H9 (cell line): ENCODE measurements at regions not wholly inside any gene's neighbourhood (a gene's known extent, or its start where the extent isn't known, plus 50 kb on each side); places are given as distances from the start of the nearest gene placed in this dataset.

Experiments
- DNase-seq: peaks from one replicate; pipeline ENCODE4 v3.0.0-alpha.2; 2017
- H2AFZ ChIP-seq: one replicate; pipeline ENCODE4 v1.6.1; 2013; ENCODE audit warnings: mild to moderate bottlenecking, low read length, control low read depth, moderate library complexity
- H2AK5ac ChIP-seq: 2 replicates; pipeline ENCODE4 v1.6.1; 2013; ENCODE audit warnings: low read length, control low read depth, mixed read lengths; ENCODE audit not compliant: insufficient read length
- H2BK120ac ChIP-seq: one replicate; pipeline ENCODE4 v1.6.1; 2013; ENCODE audit warnings: low read depth, mild to moderate bottlenecking, low read length, control low read depth, inconsistent platforms; ENCODE audit not compliant: poor library complexity, severe bottlenecking
- H2BK12ac ChIP-seq: 2 replicates; pipeline ENCODE4 v1.6.1; 2013; ENCODE audit warnings: low read length, control low read depth, mixed read lengths, low read depth; ENCODE audit not compliant: insufficient read length
- H2BK15ac ChIP-seq: 2 replicates; pipeline ENCODE4 v1.6.1; 2013; ENCODE audit warnings: low read depth, low read length, control low read depth
- H2BK20ac ChIP-seq: one replicate; pipeline ENCODE4 v1.6.1; 2013; ENCODE audit warnings: low read depth, mild to moderate bottlenecking, low read length, control low read depth, inconsistent platforms; ENCODE audit not compliant: poor library complexity, severe bottlenecking
- H2BK5ac ChIP-seq: 2 replicates; pipeline ENCODE4 v1.6.1; 2013; ENCODE audit warnings: low read length, control low read depth, mixed read lengths; ENCODE audit not compliant: insufficient read length
- H3K14ac ChIP-seq: 2 replicates; pipeline ENCODE4 v1.6.1; 2013; ENCODE audit warnings: low read length, control low read depth; ENCODE audit not compliant: insufficient read depth
- H3K18ac ChIP-seq: 2 replicates; pipeline ENCODE4 v1.6.1; 2013; ENCODE audit warnings: low read depth, mild to moderate bottlenecking, mixed read lengths, low read length, control low read depth; ENCODE audit not compliant: insufficient read length
- H3K23ac ChIP-seq: 2 replicates; pipeline ENCODE4 v1.6.1; 2013; ENCODE audit warnings: low read length, control low read depth, mixed read lengths, low read depth; ENCODE audit not compliant: insufficient read length
- H3K23me2 ChIP-seq: 2 replicates; pipeline ENCODE4 v1.6.1; 2013; ENCODE audit warnings: low read depth, mild to moderate bottlenecking, mixed read lengths, low read length, control low read depth; ENCODE audit not compliant: insufficient read length, poor library complexity, severe bottlenecking
- H3K27ac ChIP-seq: 2 replicates; pipeline ENCODE4 v1.5.1; 2013; ENCODE audit warnings: low read length, control low read depth, mixed read lengths, low read depth; ENCODE audit not compliant: insufficient read length
- H3K27me3 ChIP-seq: 2 replicates; pipeline ENCODE4 v1.6.1; 2013; ENCODE audit warnings: low read length, control low read depth, inconsistent platforms; ENCODE audit not compliant: insufficient read depth
- H3K4ac ChIP-seq: 2 replicates; pipeline ENCODE4 v1.6.1; 2013; ENCODE audit warnings: low read depth, mild to moderate bottlenecking, control low read depth, inconsistent platforms, low read length, moderate library complexity
- H3K4me1 ChIP-seq: 2 replicates; pipeline ENCODE4 v1.6.1; 2013; ENCODE audit warnings: low read length, control low read depth, inconsistent platforms; ENCODE audit not compliant: insufficient read depth
- H3K4me2 ChIP-seq: 2 replicates; pipeline ENCODE4 v1.6.1; 2013; ENCODE audit warnings: low read length, control low read depth, mixed read lengths; ENCODE audit not compliant: insufficient read length, insufficient read depth
- H3K56ac ChIP-seq: 2 replicates; pipeline ENCODE4 v1.6.1; 2013; ENCODE audit warnings: low read depth, mild to moderate bottlenecking, mixed read lengths, low read length, control low read depth; ENCODE audit not compliant: insufficient read length
- H3K79me1 ChIP-seq: 2 replicates; pipeline ENCODE4 v1.6.1; 2013; ENCODE audit warnings: low read depth, mild to moderate bottlenecking, moderate library complexity, low read length, control low read depth, inconsistent platforms; ENCODE audit not compliant: insufficient read depth, poor library complexity, severe bottlenecking
- H3K79me2 ChIP-seq: 2 replicates; pipeline ENCODE4 v1.6.1; 2013; ENCODE audit warnings: low read length, control low read depth, inconsistent platforms; ENCODE audit not compliant: insufficient read depth
- H3K9ac ChIP-seq: 2 replicates; pipeline ENCODE4 v1.6.1; 2013; ENCODE audit warnings: low read length, control low read depth, mixed read lengths; ENCODE audit not compliant: insufficient read length; ENCODE audit errors: extremely low read depth
- H3K9me3 ChIP-seq: one replicate; pipeline ENCODE4 v1.6.1; 2013; ENCODE audit warnings: low read depth, low read length, inconsistent platforms; ENCODE audit not compliant: control insufficient read depth
- H3T11ph ChIP-seq: one replicate; pipeline ENCODE4 v1.6.1; 2013; ENCODE audit warnings: mild to moderate bottlenecking, low read length, control low read depth, inconsistent platforms
- H4K20me1 ChIP-seq: one replicate; pipeline ENCODE4 v1.6.1; 2013; ENCODE audit not compliant: control insufficient read depth, insufficient read length, insufficient read depth
- H4K5ac ChIP-seq: 2 replicates; pipeline ENCODE4 v1.6.1; 2013; ENCODE audit warnings: low read depth, mild to moderate bottlenecking, mixed read lengths, low read length, control low read depth; ENCODE audit not compliant: insufficient read length
- H4K8ac ChIP-seq: replicated peaks from 2 replicates; pipeline ENCODE4 v1.6.1; 2013; ENCODE audit warnings: low read length, control low read depth, mixed read lengths, low read depth; ENCODE audit not compliant: insufficient read length
- H4K91ac ChIP-seq: 2 replicates; pipeline ENCODE4 v1.6.1; 2013; ENCODE audit warnings: low read depth, mild to moderate bottlenecking, moderate library complexity, mixed read lengths, low read length, control low read depth; ENCODE audit not compliant: insufficient read length
- H3K27ac Mint-ChIP-seq, 3 experiments: 2 replicates in 2 of 3; 3 replicates in 1 of 3; pipeline ENCODE4 v1.8.0; 2020 to 2021; ENCODE audit warnings: mixed read lengths in 3 of 3, mild to moderate bottlenecking in 1 of 3, moderate library complexity in 1 of 3
- H3K27me3 Mint-ChIP-seq: 2 replicates; pipeline ENCODE4 v1.8.0; 2021; ENCODE audit warnings: low read depth, mild to moderate bottlenecking, moderate library complexity, mixed read lengths
- H3K36me3 Mint-ChIP-seq, 3 experiments: 2 replicates in 2 of 3; 3 replicates in 1 of 3; pipeline ENCODE4 v1.8.0; 2020 to 2021; ENCODE audit warnings: low read depth in 3 of 3, mixed read lengths in 3 of 3; ENCODE audit not compliant: insufficient read depth in 1 of 3
- H3K4me1 Mint-ChIP-seq, 2 experiments: 2 replicates each; pipeline ENCODE4 v1.8.0; 2020; ENCODE audit warnings: mixed read lengths in 2 of 2
- H3K4me3 Mint-ChIP-seq, 2 experiments: 2 replicates in 1 of 2; 3 replicates in 1 of 2; pipeline ENCODE4 v1.8.0; 2020 to 2021; ENCODE audit warnings: mild to moderate bottlenecking in 2 of 2, mixed read lengths in 2 of 2, moderate library complexity in 1 of 2
- H3K9me3 Mint-ChIP-seq, 2 experiments: 2 replicates in 1 of 2; 3 replicates in 1 of 2; pipeline ENCODE4 v1.8.0; 2020; ENCODE audit warnings: mild to moderate bottlenecking in 2 of 2, mixed read lengths in 2 of 2, moderate library complexity in 1 of 2
- WGBS: extraction: QIAGEN DNeasy Blood & Tissue Kit; methylation state at CpG from one replicate; pipeline ENCODE4 v1.1.7; 2013; ENCODE audit warnings: missing lambda C conversion rate, low lambda C conversion rate, mixed read lengths; ENCODE audit not compliant: insufficient read length; ENCODE audit errors: extremely low coverage; 5-methylcytosine and 5-hydroxymethylcytosine counted together
- TF ChIP-seq, protein P1 (sequence below): fragments of 200-600 bp; sonication (generic); conservative IDR thresholded peaks from 3 replicates; pipeline ENCODE4 v1.8.0; 2021; ENCODE audit warnings: antibody characterized with exemption, mild to moderate bottlenecking

DNA sequence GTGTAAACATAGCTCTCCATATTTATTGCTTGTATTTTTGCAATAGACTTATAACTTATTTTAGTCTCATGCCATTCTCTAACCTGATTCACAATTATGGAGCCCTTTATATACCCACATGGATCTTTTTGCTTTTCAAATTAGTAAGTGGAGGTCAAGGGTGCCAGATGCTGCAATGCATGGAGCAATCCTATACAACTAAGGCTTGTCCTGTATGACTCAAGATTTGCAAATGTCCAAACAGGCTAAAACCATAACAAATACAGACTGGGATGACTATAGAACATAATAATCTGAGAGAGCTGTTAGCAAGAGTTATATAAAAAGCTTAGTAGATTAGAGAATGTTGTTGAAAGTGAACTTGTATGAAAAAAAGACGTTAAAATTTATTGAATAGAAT is 690.4 kb upstream of the NRXN1 start:
- no peaks in the 10 kb centered on the region for H3K27me3 ChIP-seq
- no peaks in the 10 kb centered on the region for H3K9me3 Mint-ChIP-seq
- no peak overlapping the region for H3K14ac ChIP-seq
- H2AFZ ChIP-seq = no peak overlapping the region
- H3K4me2 ChIP-seq = no peak overlapping the region
- no peak overlapping the region for H3T11ph ChIP-seq
- no peak overlapping the region for H2BK20ac ChIP-seq
- no peak overlapping the region for H3K56ac ChIP-seq
- no peaks in the 10 kb centered on the region for H3K4me1 ChIP-seq
- no peaks in the 10 kb centered on the region for H3K27me3 Mint-ChIP-seq
- no peaks in the 10 kb centered on the region for H3K9me3 ChIP-seq
- no peak overlapping the region for H2BK5ac ChIP-seq
- H3K36me3 Mint-ChIP-seq = no peaks in the 10 kb centered on the region
- no peaks in the 10 kb centered on the region for H3K23me2 ChIP-seq
- no peak overlapping the region for H3K23ac ChIP-seq
- H4K8ac ChIP-seq = no peak overlapping the region
- peaks cover 4 to 5% of the 10 kb centered on the region in 2 experiments for H3K4me1 Mint-ChIP-seq
- no peaks in the 10 kb centered on the region for H3K79me2 ChIP-seq
- no peaks in the 10 kb centered on the region for H3K79me1 ChIP-seq
- no peak overlapping the region for H2BK120ac ChIP-seq
- no peak overlapping the region for H2AK5ac ChIP-seq
- no peak overlapping the region for H2BK15ac ChIP-seq
- no peak overlapping the region for H4K91ac ChIP-seq
- no peak overlapping the region for H3K4ac ChIP-seq
- no peak overlapping the region for H3K9ac ChIP-seq
- DNase-seq = no peak
- H4K20me1 ChIP-seq = no peaks in the 10 kb centered on the region
- WGBS = 100% methylated on average over 1 of the region's 1 CpG
- no peak overlapping the region for H2BK12ac ChIP-seq
- no peak overlapping the region for H3K18ac ChIP-seq
- no peak overlapping the region for H3K27ac ChIP-seq
- TF ChIP-seq, protein P1, sequence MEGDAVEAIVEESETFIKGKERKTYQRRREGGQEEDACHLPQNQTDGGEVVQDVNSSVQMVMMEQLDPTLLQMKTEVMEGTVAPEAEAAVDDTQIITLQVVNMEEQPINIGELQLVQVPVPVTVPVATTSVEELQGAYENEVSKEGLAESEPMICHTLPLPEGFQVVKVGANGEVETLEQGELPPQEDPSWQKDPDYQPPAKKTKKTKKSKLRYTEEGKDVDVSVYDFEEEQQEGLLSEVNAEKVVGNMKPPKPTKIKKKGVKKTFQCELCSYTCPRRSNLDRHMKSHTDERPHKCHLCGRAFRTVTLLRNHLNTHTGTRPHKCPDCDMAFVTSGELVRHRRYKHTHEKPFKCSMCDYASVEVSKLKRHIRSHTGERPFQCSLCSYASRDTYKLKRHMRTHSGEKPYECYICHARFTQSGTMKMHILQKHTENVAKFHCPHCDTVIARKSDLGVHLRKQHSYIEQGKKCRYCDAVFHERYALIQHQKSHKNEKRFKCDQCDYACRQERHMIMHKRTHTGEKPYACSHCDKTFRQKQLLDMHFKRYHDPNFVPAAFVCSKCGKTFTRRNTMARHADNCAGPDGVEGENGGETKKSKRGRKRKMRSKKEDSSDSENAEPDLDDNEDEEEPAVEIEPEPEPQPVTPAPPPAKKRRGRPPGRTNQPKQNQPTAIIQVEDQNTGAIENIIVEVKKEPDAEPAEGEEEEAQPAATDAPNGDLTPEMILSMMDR = no peak
- H3K27ac Mint-ChIP-seq = no peak overlapping the region
- no peak overlapping the region for H3K4me3 Mint-ChIP-seq
- H4K5ac ChIP-seq = no peak overlapping the region
